Lower lobe of right lung (tissue), 2 donors: ENCODE measurements at regions not wholly inside any gene's neighbourhood (a gene's known extent, or its start where the extent isn't known, plus 50 kb on each side); places are given as distances from the start of the nearest gene placed in this dataset.
"Not testable (repeated sequence)": the region's sequence is repeated elsewhere in the genome, so short reads cannot be mapped to it uniquely, and the experiment has no call there.

Source experiments
- ATAC-seq, 2 donors: fragments of 200-7000 bp; cut with Tn5 transposase; one replicate each; pipeline ENCODE4 v1.9.1; 2020 to 2022; ENCODE audit warnings: mild to moderate bottlenecking in 2 of 2, moderate library complexity in 2 of 2
- DNase-seq: peaks from one replicate; pipeline ENCODE4 v3.0.0-alpha.2; 2020
- H3K27ac ChIP-seq: fragments of 200-600 bp; one replicate; pipeline ENCODE4 v1.8.0; 2022
- H3K27me3 ChIP-seq: fragments of 200-600 bp; one replicate; pipeline ENCODE4 v1.8.0; 2022; ENCODE audit warnings: low read depth
- H3K36me3 ChIP-seq: fragments of 200-600 bp; one replicate; pipeline ENCODE4 v1.8.0; 2022; ENCODE audit warnings: mild to moderate bottlenecking
- H3K4me1 ChIP-seq: fragments of 200-600 bp; one replicate; pipeline ENCODE4 v1.8.0; 2022
- H3K4me3 ChIP-seq: fragments of 200-600 bp; one replicate; pipeline ENCODE4 v1.8.0; 2022; ENCODE audit warnings: mild to moderate bottlenecking
- H3K9me3 ChIP-seq: fragments of 200-600 bp; one replicate; pipeline ENCODE4 v1.8.0; 2022
- CTCF ChIP-seq: fragments of 200-600 bp; IDR thresholded peaks from one replicate; pipeline ENCODE4 v1.8.0; 2022; ENCODE audit warnings: antibody characterized with exemption, mild to moderate bottlenecking
- intact Hi-C: fragments of 100-400 bp; cut with DNase I; formaldehyde crosslinking; loops from one replicate; pipeline ENCODE4 v1.11.0; 2022
- donor health status: DM: no; HTN: yes; CAD: no; lungs with severe emphysema.

GRCh38 chr7:16369855-16370254, 51.5 kb downstream of the CRPPA start:
- Histone ChIP-seq H3K4me1 (no peaks in the 10 kb centered on the region), H3K4me3 (no peak overlapping the region), H3K27ac (no peak overlapping the region), H3K36me3 (no peaks in the 10 kb centered on the region), H3K9me3 (no peaks in the 10 kb centered on the region), H3K27me3 (no peaks in the 10 kb centered on the region)
- intact Hi-C loops: no loop called here
- ATAC-seq (no peak), DNase-seq (no peak)
- TF ChIP-seq CTCF: no peak

- H3K9me3 ChIP-seq, H3K27me3 ChIP-seq, ATAC-seq, H3K4me3 ChIP-seq, intact Hi-C loops, H3K4me1 ChIP-seq, H3K36me3 ChIP-seq, H3K27ac ChIP-seq, DNase-seq: not testable (repeated sequence)
Observed at GRCh38 chr7:16369309-16369708, 52.0 kb downstream of the CRPPA start.

- no peaks in the 10 kb centered on the region for H3K9me3 ChIP-seq
- no peaks in the 10 kb centered on the region for H3K36me3 ChIP-seq
- no peak overlapping the region for H3K4me3 ChIP-seq
- no peak overlapping the region for H3K27ac ChIP-seq
- TF ChIP-seq CTCF: no peak
- ATAC-seq: no peak
- no peaks in the 10 kb centered on the region for H3K4me1 ChIP-seq
- intact Hi-C loops: no loop called here
- DNase-seq: no peak
- H3K27me3 ChIP-seq: no peaks in the 10 kb centered on the region
Observed at GRCh38 chr7:16368885-16369284, 52.5 kb downstream of the CRPPA start.

GRCh38 chr7:16367115-16367514, 54.2 kb downstream of the CRPPA start:
- no peak for DNase-seq
- Histone ChIP-seq H3K36me3 (no peaks in the 10 kb centered on the region), H3K4me1 (no peaks in the 10 kb centered on the region), H3K9me3 (no peaks in the 10 kb centered on the region), H3K4me3 (no peak overlapping the region), H3K27ac (no peak overlapping the region), H3K27me3 (no peaks in the 10 kb centered on the region)
- intact Hi-C loops: no loop called here
- no peak for TF ChIP-seq CTCF
- ATAC-seq: no peak

- intact Hi-C loops: no loop called here
- Histone ChIP-seq H3K4me3 (no peak overlapping the region), H3K4me1 (no peaks in the 10 kb centered on the region), H3K27ac (no peak overlapping the region), H3K27me3 (no peaks in the 10 kb centered on the region), H3K36me3 (no peaks in the 10 kb centered on the region), H3K9me3 (no peaks in the 10 kb centered on the region)
- no peak for TF ChIP-seq CTCF
- DNase-seq: no peak
- no peak for ATAC-seq
Observed at GRCh38 chr7:16365952-16366351, 55.4 kb downstream of the CRPPA start.

- intact Hi-C loops: no loop called here
- Histone ChIP-seq H3K36me3 (no peaks in the 10 kb centered on the region), H3K27ac (no peak overlapping the region), H3K4me1 (no peaks in the 10 kb centered on the region), H3K9me3 (no peaks in the 10 kb centered on the region), H3K4me3 (no peak overlapping the region), H3K27me3 (no peaks in the 10 kb centered on the region)
- DNase-seq (no peak), ATAC-seq (no peak)
- TF ChIP-seq CTCF: no peak
Observed at GRCh38 chr7:16365177-16365576, 56.2 kb downstream of the CRPPA start.
